ENCODE measurements at regions not wholly inside any gene's neighbourhood (a gene's known extent, or its start where the extent isn't known, plus 50 kb on each side); places are given as distances from the start of the nearest gene placed in this dataset.

DNA sequence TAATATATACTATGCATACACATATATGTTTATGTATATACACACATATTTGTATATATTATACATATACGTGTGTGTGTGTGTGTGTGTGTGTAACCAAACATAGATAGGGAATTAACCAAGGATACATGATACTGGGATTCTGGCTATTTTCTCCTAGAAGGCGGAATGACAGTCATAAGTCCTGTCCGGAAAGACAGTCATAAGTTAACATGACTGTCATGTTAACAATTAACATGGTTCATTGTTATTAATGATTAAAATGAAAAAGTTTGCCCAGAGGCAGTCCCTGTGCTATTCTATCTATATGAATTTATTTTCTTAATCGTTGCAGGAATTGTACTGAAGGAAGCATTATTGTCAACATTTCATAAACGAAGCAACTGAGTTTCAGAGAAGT is 450.7 kb upstream of the NXPH2 start:
- DNase-seq: no peak

- DNase-seq: no peak
These were observed 448.1 kb upstream of the NXPH2 start for GRCh38 chr2:139228276-139228675.

GRCh38 chr2:139225961-139226360 is 445.8 kb upstream of the NXPH2 start:
- DNase-seq: no peak

- DNase-seq: no peak
These were observed 438.0 kb upstream of the NXPH2 start for GRCh38 chr2:139218181-139218580.

GRCh38 chr2:139217641-139218040 is 437.5 kb upstream of the NXPH2 start:
- DNase-seq: no peak

GRCh38 chr2:139216435-139216834 is 436.2 kb upstream of the NXPH2 start:
- DNase-seq: no peak

- no peak for DNase-seq
These were observed 434.6 kb upstream of the NXPH2 start for GRCh38 chr2:139214801-139215200.

DNA sequence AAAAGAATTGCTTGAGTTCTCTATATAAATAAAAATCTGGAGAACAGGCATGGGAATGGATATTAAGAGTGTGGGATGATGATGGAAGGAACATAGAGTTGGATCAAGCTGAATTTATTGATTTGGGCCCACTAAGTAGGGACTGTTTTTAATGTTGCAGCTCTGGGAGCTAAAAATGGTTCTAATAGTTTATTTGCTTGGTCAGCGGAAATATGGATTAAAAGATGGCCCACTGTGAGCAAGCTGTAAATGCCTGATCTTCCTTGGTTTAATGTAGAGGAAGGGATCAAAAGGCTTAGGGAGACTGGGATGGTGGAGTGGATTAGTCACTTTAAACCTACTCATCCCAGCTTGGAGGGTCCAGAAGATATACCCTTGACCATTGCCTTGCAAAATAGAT is 429.4 kb upstream of the NXPH2 start:
- no peak for DNase-seq

GRCh38 chr2:139201516-139201915 is 421.3 kb upstream of the NXPH2 start:
- DNase-seq: no peak

DNA sequence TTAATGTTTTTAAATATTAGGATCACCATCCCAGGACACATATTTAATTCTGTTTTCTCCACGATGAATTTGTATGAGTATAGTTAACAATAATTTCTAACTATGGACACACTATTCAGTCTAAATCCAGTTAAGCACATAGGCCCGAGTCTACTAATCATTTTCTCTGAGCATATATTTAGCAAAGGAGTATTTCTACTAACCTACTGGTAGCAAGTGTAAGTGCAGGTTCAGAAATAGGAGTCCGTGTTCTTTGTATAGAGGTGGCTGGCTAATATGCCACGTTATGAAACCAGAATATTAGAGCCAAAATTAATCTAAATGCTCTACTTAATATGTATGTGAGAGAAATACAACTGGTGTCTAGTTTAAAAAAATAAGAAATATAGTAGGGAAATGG is 416.6 kb upstream of the NXPH2 start:
- no peak for DNase-seq

DNA sequence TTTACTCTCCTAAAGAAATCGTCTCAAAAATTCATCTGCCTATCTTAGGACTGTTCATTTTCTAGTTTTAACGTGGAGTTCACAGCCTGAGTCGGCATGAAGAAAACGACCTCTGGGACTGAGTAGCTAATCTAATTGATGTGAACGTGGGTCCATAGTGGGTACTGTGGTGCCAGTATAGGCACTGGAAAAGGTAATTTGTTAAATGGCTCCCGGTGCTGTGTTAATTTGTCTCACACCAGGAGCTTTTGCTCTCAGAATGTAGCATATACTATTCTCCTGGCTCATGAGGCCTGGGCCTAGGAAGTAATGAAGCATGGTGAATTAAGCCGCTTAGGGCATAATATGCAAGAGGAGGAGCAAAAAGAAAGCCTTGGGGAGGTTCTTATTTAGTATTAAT is 414.4 kb upstream of the NXPH2 start:
- no peak for DNase-seq

DNA sequence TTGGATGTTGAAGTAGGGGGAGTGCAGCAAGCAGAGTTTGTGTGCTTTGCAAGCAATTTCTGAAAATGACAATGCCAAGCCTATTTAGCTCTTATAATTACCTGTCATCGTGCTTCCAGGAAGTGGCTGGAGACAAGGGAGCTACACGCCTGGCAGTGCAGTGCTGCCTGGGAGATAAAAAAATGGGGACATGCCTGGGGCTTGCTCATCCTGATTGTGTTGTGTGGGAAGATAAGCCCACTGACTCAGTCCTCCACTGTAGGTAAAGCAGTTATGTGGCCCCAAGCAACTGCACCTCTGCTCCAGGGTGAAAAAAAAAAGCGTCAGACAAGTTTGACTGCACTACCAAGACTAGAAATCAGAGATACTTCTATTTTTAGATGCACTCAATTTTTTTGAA is 396.9 kb upstream of the NXPH2 start:
- DNase-seq: no peak

GRCh38 chr2:139175510-139175909 is 395.3 kb upstream of the NXPH2 start:
- DNase-seq: no peak

GRCh38 chr2:139170406-139170805 is 390.2 kb upstream of the NXPH2 start:
- no peak for DNase-seq

GRCh38 chr2:139165601-139166000 is 385.4 kb upstream of the NXPH2 start:
- DNase-seq: no peak

GRCh38 chr2:139165041-139165440 is 384.9 kb upstream of the NXPH2 start:
- no peak for DNase-seq

GRCh38 chr2:139162957-139163356 is 382.8 kb upstream of the NXPH2 start:
- DNase-seq: no peak

- no peak for DNase-seq
These were observed 382.3 kb upstream of the NXPH2 start for GRCh38 chr2:139162456-139162855.

- no peak for DNase-seq
These were observed 380.6 kb upstream of the NXPH2 start for GRCh38 chr2:139160836-139161235.

DNA sequence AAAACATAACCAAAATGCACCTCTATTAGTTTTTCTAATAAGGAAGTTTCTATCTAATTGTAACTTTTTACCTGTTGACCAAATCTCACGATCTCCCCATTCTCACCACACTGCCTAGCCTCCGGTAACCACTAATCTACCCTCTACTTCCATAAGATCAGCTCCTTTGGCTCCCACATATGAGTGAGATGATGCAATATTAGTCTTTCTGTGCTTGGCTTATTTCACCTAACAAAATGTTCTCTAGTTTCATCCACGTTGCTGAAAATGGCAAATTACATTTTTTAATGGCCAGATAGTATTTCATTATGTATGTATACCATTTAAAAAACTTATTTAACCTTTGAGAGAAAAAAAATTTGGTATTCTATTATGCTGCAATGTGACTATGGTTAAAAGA is 379.0 kb upstream of the NXPH2 start:
- DNase-seq: no peak

- DNase-seq: no peak
These were observed 376.5 kb upstream of the NXPH2 start for GRCh38 chr2:139156730-139157129.

- DNase-seq: no peak
These were observed 375.8 kb upstream of the NXPH2 start for GRCh38 chr2:139155991-139156390.

DNA sequence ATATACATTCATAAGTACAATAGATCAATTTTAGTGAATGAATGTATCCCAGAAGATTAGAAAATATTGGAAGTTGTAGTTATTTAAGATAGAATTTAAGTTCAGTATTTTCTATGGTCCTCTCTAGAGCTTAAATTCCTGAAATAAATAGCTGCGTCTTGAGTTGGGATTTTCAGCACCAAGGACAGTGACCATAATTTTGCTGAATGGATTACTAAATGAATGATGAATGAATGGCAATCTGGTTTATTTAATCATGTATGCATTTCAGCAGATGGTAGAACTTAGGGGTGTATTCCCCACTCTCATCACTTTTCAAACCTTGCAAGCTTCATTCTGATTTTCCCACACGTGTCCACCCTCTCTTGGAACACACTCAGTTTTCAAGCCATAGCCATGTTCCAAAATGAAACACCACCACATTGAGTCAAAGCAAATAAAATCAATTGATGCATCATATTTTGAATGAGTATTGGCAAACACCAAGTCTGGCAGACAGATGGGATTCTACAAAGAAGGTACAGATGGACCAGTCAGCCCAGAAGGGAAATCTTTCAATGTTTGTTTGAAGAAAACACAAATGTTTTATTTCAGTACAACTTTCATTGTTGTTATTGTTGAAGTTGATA is 362.2 kb upstream of the NXPH2 start:
- no peak for DNase-seq

GRCh38 chr2:139124271-139124670 is 344.1 kb upstream of the NXPH2 start:
- no peak for DNase-seq

- DNase-seq: no peak
These were observed 343.6 kb upstream of the NXPH2 start for GRCh38 chr2:139123795-139124194.

DNA sequence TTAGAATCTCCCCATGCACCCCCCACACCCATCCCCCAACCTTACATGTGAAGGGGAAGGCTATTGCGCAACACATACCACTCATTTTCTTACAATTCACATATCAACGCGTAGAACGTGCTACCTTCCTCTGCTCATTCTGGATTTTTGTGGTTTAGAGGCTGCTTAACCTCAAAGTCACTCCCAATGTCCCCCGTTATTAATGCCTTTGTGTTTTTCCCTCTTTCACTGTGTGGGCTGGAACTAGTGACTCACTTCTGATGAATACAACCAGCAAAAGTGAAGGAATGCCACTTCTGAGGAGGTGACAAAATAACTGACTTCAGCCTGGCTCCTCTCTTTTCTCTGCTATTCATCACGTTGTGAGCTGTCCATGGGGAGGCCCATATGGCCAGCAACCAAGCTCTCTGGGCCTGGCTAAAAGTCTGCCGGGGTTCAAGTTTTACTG is 342.5 kb upstream of the NXPH2 start:
- DNase-seq: no peak
